Ectodermal cell (in vitro differentiated cells): ENCODE measurements at regions not wholly inside any gene's neighbourhood (a gene's known extent, or its start where the extent isn't known, plus 50 kb on each side); places are given as distances from the start of the nearest gene placed in this dataset.

ENCODE experiments used
- H3K27ac ChIP-seq: 2 replicates; pipeline ENCODE4 v1.7.0; 2013; ENCODE audit warnings: mild to moderate bottlenecking, low read depth, low read length; ENCODE audit not compliant: insufficient read depth, poor library complexity, severe bottlenecking
- H3K27me3 ChIP-seq: 2 replicates; pipeline ENCODE4 v1.7.0; 2013; ENCODE audit warnings: mild to moderate bottlenecking, low read length; ENCODE audit not compliant: insufficient read depth, control insufficient read depth, poor library complexity, severe bottlenecking
- H3K36me3 ChIP-seq: one replicate; pipeline ENCODE4 v1.7.0; 2013; ENCODE audit warnings: low read length; ENCODE audit not compliant: control insufficient read depth, insufficient read depth
- H3K4me1 ChIP-seq: one replicate; pipeline ENCODE4 v1.7.0; 2013; ENCODE audit warnings: low read length; ENCODE audit not compliant: control insufficient read depth, insufficient read depth
- H3K4me3 ChIP-seq: 2 replicates; pipeline ENCODE4 v1.7.0; 2013; ENCODE audit warnings: low read depth, low read length, control low read depth; ENCODE audit not compliant: insufficient read depth
- H3K9me3 ChIP-seq: 2 replicates; pipeline ENCODE4 v1.7.0; 2013; ENCODE audit warnings: mild to moderate bottlenecking, low read length, moderate library complexity; ENCODE audit not compliant: control insufficient read depth
- WGBS, 2 experiments: methylation state at CpG; one replicate each; pipeline ENCODE4 v1.1.7; 2013; ENCODE audit warnings: missing lambda C conversion rate in 2 of 2; 5-methylcytosine and 5-hydroxymethylcytosine counted together

DNA sequence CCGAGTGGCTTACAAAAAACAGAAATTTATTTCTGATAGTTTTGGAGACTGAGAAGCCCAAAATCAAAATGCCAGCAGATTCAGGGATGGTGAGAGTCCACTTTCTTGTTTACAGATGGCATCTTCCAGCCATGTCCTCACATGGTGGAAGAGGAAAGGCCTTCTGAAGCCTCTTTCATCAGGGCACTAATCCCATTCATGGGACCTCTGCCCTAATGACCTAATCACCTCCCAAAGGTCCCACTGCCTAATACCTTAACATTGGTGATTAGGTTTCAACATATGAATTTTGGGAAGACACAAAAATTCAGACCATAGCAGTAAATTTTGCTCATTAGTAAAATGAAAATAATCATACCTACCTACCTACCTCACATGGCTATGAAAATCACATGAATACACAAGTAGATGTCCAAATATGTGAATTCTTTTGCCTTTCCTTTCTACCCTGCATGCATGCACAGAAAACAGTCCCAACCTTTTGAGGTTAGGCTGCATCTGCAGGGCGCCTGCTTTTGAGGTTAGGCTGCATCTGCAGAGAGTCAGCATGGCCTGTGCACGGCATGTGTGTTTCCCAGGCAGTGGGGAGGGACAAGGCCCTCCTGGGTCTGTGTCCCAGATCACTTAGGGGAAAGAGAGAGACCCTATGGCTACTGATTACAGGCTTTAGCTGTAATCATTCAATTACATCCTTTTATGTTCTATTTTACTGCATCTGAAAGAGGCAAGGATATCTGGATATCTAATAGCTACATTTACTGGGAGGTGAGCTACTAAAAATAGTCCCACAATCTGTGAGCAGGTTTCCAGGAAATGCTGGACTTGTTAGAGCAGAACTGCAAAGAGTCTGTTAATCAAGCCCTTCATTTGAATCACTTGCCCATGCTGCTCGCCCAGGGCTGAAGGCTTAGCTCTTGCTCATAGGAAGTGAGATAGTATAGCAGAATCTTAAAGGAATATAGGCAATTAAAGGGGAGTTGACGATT lies 497.7 kb upstream of the MARCKS start:
- H3K27ac ChIP-seq: no peak overlapping the region
- H3K9me3 ChIP-seq: no peaks in the 10 kb centered on the region
- 80 to 84% methylated on average over 4 to 5 of the region's 5 CpGs for WGBS, 2 experiments
- peaks cover 7% of the 10 kb centered on the region for H3K4me1 ChIP-seq
- H3K36me3 ChIP-seq: no peaks in the 10 kb centered on the region
- H3K27me3 ChIP-seq: no peaks in the 10 kb centered on the region
- no peak overlapping the region for H3K4me3 ChIP-seq

DNA sequence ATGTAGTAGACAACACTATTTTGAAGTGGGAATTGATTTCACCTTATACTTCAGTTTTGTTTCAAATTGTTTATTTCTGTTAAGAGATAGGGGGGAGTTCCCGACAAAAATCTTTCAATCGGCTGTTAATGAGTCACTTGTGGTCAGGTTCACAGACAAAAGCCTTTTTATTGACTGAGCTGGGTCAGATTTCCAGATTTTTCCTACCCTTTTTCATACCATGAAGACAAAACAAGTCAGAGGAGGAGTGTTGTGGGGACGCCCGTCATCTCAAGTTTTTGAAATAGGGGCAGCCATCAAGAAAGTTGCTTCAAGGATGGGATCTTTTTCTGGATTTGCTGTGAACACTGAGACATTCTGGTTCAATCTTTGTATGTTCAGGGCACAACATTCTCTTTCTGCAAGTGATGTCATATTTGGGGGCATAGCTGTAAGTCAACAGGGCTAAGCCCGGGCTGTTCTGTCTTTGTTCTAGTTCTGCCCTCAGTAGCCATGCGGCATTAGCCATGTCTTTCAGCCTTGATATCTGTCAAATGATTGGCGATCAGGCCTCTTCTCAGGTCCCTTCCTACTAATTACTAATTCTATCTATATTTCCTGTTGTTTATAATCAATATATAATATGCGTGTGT lies 496.0 kb upstream of the MARCKS start:
- 91 to 92% methylated on average over 6 to 7 of the region's 8 CpGs for WGBS, 2 experiments
- H3K4me3 ChIP-seq: no peak overlapping the region
- no peak overlapping the region for H3K27ac ChIP-seq

DNA sequence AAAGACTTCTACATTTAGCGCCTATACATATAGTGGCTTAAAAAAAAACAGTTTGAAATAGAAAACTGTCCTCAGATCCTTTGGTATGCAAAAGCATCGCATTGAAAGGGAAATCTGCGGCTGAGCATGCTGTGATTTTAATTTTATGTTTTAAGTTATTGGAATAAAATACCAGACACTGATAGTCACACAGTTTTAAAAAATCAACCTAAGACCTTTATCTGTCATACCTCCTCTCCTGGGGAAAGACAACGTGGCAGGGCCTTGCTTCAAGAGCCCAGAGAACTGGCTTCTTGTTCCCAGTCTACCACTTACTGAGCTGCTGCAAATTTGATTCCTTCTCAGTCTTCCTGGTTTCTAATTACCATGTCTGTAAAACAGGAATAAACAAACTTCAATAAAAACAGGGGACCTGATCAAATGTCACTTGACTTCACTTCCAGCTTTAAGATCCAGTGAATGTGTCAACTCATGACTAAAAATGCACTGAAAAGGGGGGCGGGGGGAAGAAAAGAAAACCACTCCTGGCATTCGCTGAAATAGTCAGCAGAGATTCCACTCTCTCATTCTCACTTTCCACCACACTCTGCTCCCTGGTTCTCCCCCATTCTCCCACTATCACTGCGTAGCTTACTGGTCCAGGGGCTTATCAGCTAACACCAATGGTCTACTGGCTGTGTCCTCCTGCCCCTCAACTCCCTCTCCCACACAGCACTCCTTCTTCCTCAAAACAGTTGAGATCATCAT lies 494.7 kb upstream of the MARCKS start:
- no peaks in the 10 kb centered on the region for H3K9me3 ChIP-seq
- no peak overlapping the region for H3K27ac ChIP-seq
- H3K4me3 ChIP-seq: no peak overlapping the region
- no peaks in the 10 kb centered on the region for H3K36me3 ChIP-seq
- H3K27me3 ChIP-seq: no peaks in the 10 kb centered on the region
- 64 to 76% methylated on average over 6 to 7 of the region's 7 CpGs for WGBS, 2 experiments
- H3K4me1 ChIP-seq: peaks cover 7% of the 10 kb centered on the region

More for the DNA sequence above, 496.0 kb upstream of the MARCKS start:
- Histone ChIP-seq H3K9me3 (no peaks in the 10 kb centered on the region), H3K4me1 (peaks cover 7% of the 10 kb centered on the region), H3K36me3 (no peaks in the 10 kb centered on the region), H3K27me3 (no peaks in the 10 kb centered on the region)

DNA sequence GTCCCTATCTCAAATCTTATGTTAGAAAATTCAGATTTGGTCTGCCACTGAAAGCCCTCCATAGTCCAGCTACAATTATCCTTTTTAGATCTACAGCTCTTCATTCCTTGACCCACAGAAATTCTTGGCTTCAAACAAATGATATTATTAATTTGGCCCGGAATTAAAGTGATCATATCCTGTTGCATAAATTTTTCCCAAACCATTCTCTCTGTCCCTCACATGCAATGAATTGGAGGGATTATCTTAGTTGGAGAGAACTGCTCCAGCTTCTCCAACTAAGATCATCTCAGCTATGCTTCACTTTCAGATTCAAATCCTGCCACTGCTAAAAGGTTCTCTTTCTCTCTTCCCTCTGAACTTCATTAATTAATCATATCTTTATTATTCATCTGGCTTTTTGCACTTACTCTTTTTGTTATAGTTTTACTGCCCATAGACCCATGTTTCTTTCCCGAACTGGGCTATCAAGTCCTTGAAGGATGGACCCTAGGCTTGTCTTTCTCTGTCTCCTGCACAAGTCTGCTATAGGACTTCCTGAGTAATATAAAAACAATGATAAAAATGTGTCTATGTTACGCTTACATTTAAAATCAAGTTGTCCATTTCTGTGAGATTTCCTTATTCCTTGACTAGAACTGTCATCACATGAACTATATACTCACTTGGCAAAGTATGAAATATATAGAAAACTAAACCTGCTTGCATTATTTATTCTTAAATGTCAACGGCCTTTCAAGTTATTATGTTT lies 493.9 kb upstream of the MARCKS start:
- Histone ChIP-seq H3K27me3 (no peaks in the 10 kb centered on the region), H3K9me3 (no peaks in the 10 kb centered on the region), H3K36me3 (no peaks in the 10 kb centered on the region), H3K4me3 (no peak overlapping the region), H3K4me1 (peaks cover 7% of the 10 kb centered on the region), H3K27ac (no peak overlapping the region)
- WGBS, 2 experiments: 95 to 97% methylated on average over 2 to 3 of the region's 4 CpGs

DNA sequence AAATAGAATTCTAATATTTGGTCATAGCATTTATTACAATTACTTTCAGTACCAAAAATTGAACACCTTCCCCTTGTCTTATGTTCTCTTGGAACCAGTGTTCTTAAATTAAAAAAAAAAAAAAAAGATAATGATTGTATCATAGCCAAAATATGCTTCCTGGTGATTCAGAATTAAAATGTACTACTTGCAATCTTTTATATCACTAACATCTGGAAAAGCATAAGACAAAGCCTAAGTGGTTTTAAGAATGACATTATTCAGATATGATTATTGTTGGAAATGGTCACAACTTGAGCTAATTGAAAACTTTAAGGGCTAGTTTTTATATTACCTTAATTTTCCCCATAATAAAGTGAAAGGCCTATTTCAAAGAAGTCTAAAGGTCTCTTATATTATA lies 493.3 kb upstream of the MARCKS start:
- H3K9me3 ChIP-seq: no peaks in the 10 kb centered on the region
- no peak overlapping the region for H3K27ac ChIP-seq
- H3K4me1 ChIP-seq: peaks cover 7% of the 10 kb centered on the region
- no peaks in the 10 kb centered on the region for H3K27me3 ChIP-seq
- H3K36me3 ChIP-seq: no peaks in the 10 kb centered on the region
- no peak overlapping the region for H3K4me3 ChIP-seq

DNA sequence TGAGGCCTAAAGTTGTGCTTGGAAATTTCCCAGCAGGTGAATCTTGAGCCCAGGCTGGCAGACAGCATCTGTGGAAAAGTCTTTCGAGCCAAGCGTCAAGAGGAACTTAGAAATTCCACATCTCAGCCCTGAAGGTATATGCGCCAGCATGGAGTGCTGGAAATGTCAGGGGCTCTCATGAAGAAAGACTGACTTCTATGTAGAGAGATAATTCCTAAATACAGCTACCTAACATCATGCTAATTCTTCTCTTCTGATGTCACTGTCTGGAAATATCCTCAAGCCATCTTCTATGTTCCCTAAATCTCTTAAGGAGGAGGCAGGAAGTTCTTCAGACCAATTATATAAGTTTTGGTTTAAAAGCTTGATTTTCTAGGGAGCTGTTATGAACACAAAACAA lies 492.4 kb upstream of the MARCKS start:
- WGBS, 2 experiments: 83 to 92% methylated on average over 3 of the region's 3 CpGs
- H3K4me3 ChIP-seq: no peak overlapping the region
- no peaks in the 10 kb centered on the region for H3K9me3 ChIP-seq
- no peaks in the 10 kb centered on the region for H3K36me3 ChIP-seq
- H3K27ac ChIP-seq: no peak overlapping the region
- H3K4me1 ChIP-seq: peaks cover 7% of the 10 kb centered on the region
- no peaks in the 10 kb centered on the region for H3K27me3 ChIP-seq

DNA sequence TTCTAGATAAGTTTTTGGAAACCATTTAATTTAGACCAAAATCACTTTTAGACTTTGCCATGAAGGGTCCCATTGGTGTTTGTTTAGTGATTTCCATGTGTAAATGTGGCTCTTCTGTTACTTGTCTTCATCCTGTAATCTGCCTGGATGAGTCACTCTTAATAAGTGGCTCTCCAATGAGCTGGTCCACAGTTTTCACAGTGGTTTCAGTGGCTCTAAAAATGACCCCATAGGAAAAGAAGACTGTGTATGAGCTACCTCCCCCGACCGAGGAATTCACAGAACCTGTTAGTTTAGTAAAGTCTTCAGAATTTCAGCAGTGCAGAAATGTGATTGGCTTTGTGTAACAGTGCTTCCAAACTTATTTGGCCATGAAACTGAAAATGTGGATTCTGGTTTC lies 492.0 kb upstream of the MARCKS start:
- 96 to 99% methylated on average over 2 of the region's 2 CpGs for WGBS, 2 experiments
- Histone ChIP-seq H3K27ac (no peak overlapping the region), H3K36me3 (no peaks in the 10 kb centered on the region), H3K27me3 (no peaks in the 10 kb centered on the region), H3K4me1 (peaks cover 7% of the 10 kb centered on the region), H3K4me3 (no peak overlapping the region), H3K9me3 (no peaks in the 10 kb centered on the region)

DNA sequence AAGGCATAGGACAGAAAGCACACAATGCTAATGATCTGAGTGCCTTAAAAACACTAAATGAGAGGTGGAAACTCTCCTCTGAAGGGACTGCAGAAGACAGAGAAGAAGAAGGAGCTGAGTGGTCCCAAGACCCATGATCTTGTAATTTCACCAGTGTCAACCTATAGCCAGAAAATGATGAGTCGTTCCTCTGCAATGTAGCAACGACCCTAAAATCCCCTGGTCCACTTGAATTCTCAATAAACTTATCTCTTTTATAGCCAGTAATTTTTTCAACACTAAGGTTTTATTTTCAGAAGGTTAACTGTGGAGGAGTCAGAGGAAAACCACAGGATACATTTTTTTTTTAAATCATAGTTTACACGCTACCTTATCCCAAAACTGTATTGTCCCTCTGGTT lies 490.6 kb upstream of the MARCKS start:
- Histone ChIP-seq H3K27me3 (no peaks in the 10 kb centered on the region), H3K4me1 (peaks cover 7% of the 10 kb centered on the region), H3K36me3 (no peaks in the 10 kb centered on the region), H3K27ac (no peak overlapping the region), H3K9me3 (no peaks in the 10 kb centered on the region), H3K4me3 (no peak overlapping the region)
- 84 to 91% methylated on average over 3 of the region's 3 CpGs for WGBS, 2 experiments

DNA sequence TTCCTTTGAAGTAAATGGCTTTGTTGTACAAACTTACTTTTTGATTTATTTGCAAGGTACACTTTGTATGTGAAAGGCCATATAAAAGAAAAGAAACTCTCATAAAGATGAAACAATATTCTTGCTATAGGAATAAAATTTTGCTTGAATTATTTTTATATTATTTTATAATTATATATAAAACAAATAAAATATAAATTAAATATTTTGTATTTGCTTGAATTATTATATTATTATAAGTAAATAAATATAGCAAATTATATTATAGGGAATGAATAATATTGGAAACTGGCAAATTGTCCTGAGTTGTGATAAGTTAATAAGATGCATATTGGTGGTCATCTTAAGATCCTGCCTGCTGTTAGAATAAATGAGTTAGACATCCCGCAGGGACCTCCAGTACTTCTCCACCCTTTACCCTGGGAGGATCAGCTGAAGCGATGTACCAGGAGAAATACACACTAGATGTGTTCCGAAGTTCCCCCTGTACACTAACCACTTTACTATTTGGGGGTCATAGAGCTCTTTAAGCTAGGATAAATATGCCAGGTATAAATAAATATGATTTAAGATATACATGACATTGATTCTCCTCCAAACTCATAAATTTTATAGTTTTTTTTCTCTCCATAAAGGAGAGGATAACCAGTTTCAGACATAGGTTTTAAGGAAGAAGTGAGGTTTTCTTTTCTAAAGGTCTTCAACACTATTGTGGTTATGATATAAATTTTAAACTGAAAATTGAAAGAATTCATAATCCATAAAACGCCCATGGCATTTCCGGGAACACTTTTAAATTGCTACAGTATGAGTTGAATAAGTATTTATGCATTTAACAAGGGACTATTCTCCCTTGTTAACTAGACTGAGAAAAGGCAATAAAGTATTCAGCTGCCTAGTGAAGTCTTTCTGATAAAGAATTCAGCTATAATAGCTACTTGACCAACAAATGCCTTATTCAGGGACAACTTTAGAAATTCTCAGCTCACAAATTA lies 486.3 kb upstream of the MARCKS start:
- H3K36me3 ChIP-seq: no peaks in the 10 kb centered on the region
- H3K4me3 ChIP-seq: no peak overlapping the region
- no peaks in the 10 kb centered on the region for H3K27me3 ChIP-seq
- 84 to 93% methylated on average over 3 to 5 of the region's 5 CpGs for WGBS, 2 experiments
- H3K9me3 ChIP-seq: no peaks in the 10 kb centered on the region
- no peaks in the 10 kb centered on the region for H3K4me1 ChIP-seq
- no peak overlapping the region for H3K27ac ChIP-seq
